ENCODE measurements at regions not wholly inside any gene's neighbourhood (a gene's known extent, or its start where the extent isn't known, plus 50 kb on each side); places are given as distances from the start of the nearest gene placed in this dataset.

GRCh38 chr16:66041907-66042306 lies 324.6 kb upstream of the CDH5 start:
- Histone ChIP-seq H3K27me3 (ENCODE audit: insufficient read depth, low read length) (peaks cover 24% of the 10 kb centered on the region; the same call in 1 of the 2 replicates), H2AFZ (ENCODE audit: low read depth, low read length, poor library complexity, severe bottlenecking) (no peak overlapping the region), H3K4me1 (ENCODE audit: control insufficient read depth in 1 of 2, insufficient read depth in 2 of 2, low read length in 2 of 2) (no peaks in the 10 kb centered on the region), H3K4me3 (replicated peaks in 1 of 2; ENCODE audit: low read depth in 1 of 2, low read length in 2 of 2) (no peak overlapping the region), H3K27ac (ENCODE audit: low read depth, low read length) (no peak overlapping the region), H3K9me2 (ENCODE audit: insufficient read depth) (no peaks in the 10 kb centered on the region), H3K36me3 (ENCODE audit: control insufficient read depth in 1 of 2, insufficient read depth in 2 of 2, low read length in 2 of 2) (no peaks in the 10 kb centered on the region), H3K79me2 (ENCODE audit: insufficient read depth, low read length) (no peaks in the 10 kb centered on the region), H4K20me1 (ENCODE audit: insufficient read depth) (no peaks in the 10 kb centered on the region), H3K9me3 (ENCODE audit: control insufficient read depth in 1 of 2, insufficient read depth in 1 of 2, low read depth in 1 of 2, low read length in 2 of 2) (no peaks in the 10 kb centered on the region), H3K4me2 (ENCODE audit: low read length) (no peak overlapping the region), H3K9ac (ENCODE audit: low read length) (no peak overlapping the region)
- POLR2A ChIA-PET = no interaction called here
- DNase-seq (ENCODE audit: low read depth, low spot score) = no peak
- RAD21 ChIA-PET (ENCODE audit: low non-redundant PET in 1 of 2, low total read pairs in 2 of 2, uncharacterized antibody in 2 of 2, unreplicated experiment in 2 of 2) = no interaction called here
- intact Hi-C loops (cut with micrococcal nuclease) = no loop called here
- CTCF ChIA-PET = no interaction called here
- no TSS peak for BruUV-seq (replicated peaks)
- TF ChIP-seq POLR2A (IDR thresholded peaks at IDR 0.05; ENCODE audit: borderline replicate concordance, extremely low read depth, insufficient read depth, insufficient read length) (no peak), REST (IDR thresholded peaks at IDR 0.05; ENCODE audit: low read depth) (no peak), MAX (IDR thresholded peaks at IDR 0.05) (no peak), EZH2phosphoT487 (IDR thresholded peaks at IDR 0.05; ENCODE audit: borderline replicate concordance) (no peak), ELF1 (IDR thresholded peaks at IDR 0.05; ENCODE audit: borderline replicate concordance, low read depth) (no peak), YY1 (IDR thresholded peaks at IDR 0.05; ENCODE audit: extremely low read depth, insufficient replicate concordance, low read depth, low read length) (no peak), RAD21 (IDR thresholded peaks at IDR 0.05; ENCODE audit: low read depth) (no peak), EGR1 (IDR thresholded peaks at IDR 0.05; ENCODE audit: low read depth) (no peak), EZH2 (IDR thresholded peaks at IDR 0.05) (no peak)
- no peak for ATAC-seq
